HG03457 (cell line): ENCODE measurements at regions not wholly inside any gene's neighbourhood (a gene's known extent, or its start where the extent isn't known, plus 50 kb on each side); places are given as distances from the start of the nearest gene placed in this dataset.

Experiments used
- ATAC-seq: cut with Tn5 transposase; IDR thresholded peaks from one replicate; pipeline ENCODE4 v1.9.1; 2021; ENCODE audit warnings: moderate number of reproducible peaks; ENCODE audit not compliant: unreplicated experiment

- no peak for ATAC-seq
Observed at GRCh38 chr4:157977086-157977485, 195.7 kb downstream of the GASK1B start.

- no peak for ATAC-seq
Observed at GRCh38 chr4:157973297-157973696, 199.5 kb downstream of the GASK1B start.

- ATAC-seq: no peak
Observed at GRCh38 chr4:157964463-157964862, 208.4 kb downstream of the GASK1B start.

GRCh38 chr4:157961229-157961990 lies 211.4 kb downstream of the GASK1B start:
- ATAC-seq: no peak

GRCh38 chr4:157957905-157958304 lies 214.9 kb downstream of the GASK1B start:
- no peak for ATAC-seq

GRCh38 chr4:157942017-157942416 lies 230.8 kb downstream of the GASK1B start:
- ATAC-seq: no peak

GRCh38 chr4:157934151-157934550 lies 238.7 kb downstream of the GASK1B start:
- no peak for ATAC-seq

GRCh38 chr4:157932936-157933335 lies 239.9 kb downstream of the GASK1B start:
- no peak for ATAC-seq

- no peak for ATAC-seq
Observed at GRCh38 chr4:157929486-157929885, 243.3 kb downstream of the GASK1B start.

- ATAC-seq: no peak
Observed at GRCh38 chr4:157918036-157918832, 254.6 kb downstream of the GASK1B start.

- no peak for ATAC-seq
Observed at GRCh38 chr4:157912212-157912611, 260.6 kb downstream of the GASK1B start.

GRCh38 chr4:157911662-157912061 lies 261.2 kb downstream of the GASK1B start:
- ATAC-seq: no peak

- ATAC-seq: no peak
Observed at GRCh38 chr4:157908691-157909090, 264.1 kb downstream of the GASK1B start.

- ATAC-seq: no peak
Observed at GRCh38 chr4:157908031-157908430, 264.8 kb downstream of the GASK1B start.

GRCh38 chr4:157907226-157907946 lies 265.4 kb downstream of the GASK1B start:
- ATAC-seq: no peak

- ATAC-seq: no peak
Observed at GRCh38 chr4:157898836-157899605, 273.8 kb downstream of the GASK1B start.

GRCh38 chr4:157897855-157898370 lies 274.9 kb downstream of the GASK1B start:
- no peak for ATAC-seq

- no peak for ATAC-seq
Observed at GRCh38 chr4:157896726-157897125, 276.1 kb downstream of the GASK1B start.

- ATAC-seq: no peak
Observed at GRCh38 chr4:157895205-157895604, 277.6 kb downstream of the GASK1B start.

GRCh38 chr4:157889788-157890187 lies 283.0 kb downstream of the GASK1B start:
- no peak for ATAC-seq

GRCh38 chr4:157888281-157888680 lies 284.5 kb downstream of the GASK1B start:
- no peak for ATAC-seq
